HG03108 (cell line): ENCODE measurements at regions not wholly inside any gene's neighbourhood (a gene's known extent, or its start where the extent isn't known, plus 50 kb on each side); places are given as distances from the start of the nearest gene placed in this dataset.

Experiments
- ATAC-seq: cut with Tn5 transposase; IDR thresholded peaks from one replicate; pipeline ENCODE4 v1.9.1; 2021; ENCODE audit warnings: moderate library complexity; ENCODE audit not compliant: unreplicated experiment

- no peak for ATAC-seq
Observed at GRCh38 chr18:44518666-44519065, 162.0 kb upstream of the SETBP1 start.

GRCh38 chr18:44520981-44521667, 159.6 kb upstream of the SETBP1 start:
- ATAC-seq: no peak

GRCh38 chr18:44521668-44522022, 159.0 kb upstream of the SETBP1 start:
- ATAC-seq: no peak

GRCh38 chr18:44526705-44527415, 153.8 kb upstream of the SETBP1 start:
- ATAC-seq: no peak

GRCh38 chr18:44533071-44533470, 147.6 kb upstream of the SETBP1 start:
- no peak for ATAC-seq

GRCh38 chr18:44536046-44536445, 144.6 kb upstream of the SETBP1 start:
- no peak for ATAC-seq

GRCh38 chr18:44536619-44537018, 144.1 kb upstream of the SETBP1 start:
- no peak for ATAC-seq

GRCh38 chr18:44537526-44537925, 143.2 kb upstream of the SETBP1 start:
- ATAC-seq: no peak

- ATAC-seq: no peak
Observed at GRCh38 chr18:44539926-44540325, 140.8 kb upstream of the SETBP1 start.

GRCh38 chr18:44541159-44541558, 139.5 kb upstream of the SETBP1 start:
- ATAC-seq: no peak

GRCh38 chr18:44541781-44542180, 138.9 kb upstream of the SETBP1 start:
- no peak for ATAC-seq

- ATAC-seq: no peak
Observed at GRCh38 chr18:44543387-44543786, 137.3 kb upstream of the SETBP1 start.

- no peak for ATAC-seq
Observed at GRCh38 chr18:44545359-44545985, 135.2 kb upstream of the SETBP1 start.

- no peak for ATAC-seq
Observed at GRCh38 chr18:44546954-44547353, 133.7 kb upstream of the SETBP1 start.

- ATAC-seq: no peak
Observed at GRCh38 chr18:44548291-44549221, 132.1 kb upstream of the SETBP1 start.

- no peak for ATAC-seq
Observed at GRCh38 chr18:44552706-44553105, 128.0 kb upstream of the SETBP1 start.

- ATAC-seq: no peak
Observed at GRCh38 chr18:44556296-44556695, 124.4 kb upstream of the SETBP1 start.

- ATAC-seq: no peak
Observed at GRCh38 chr18:44557616-44558151, 123.0 kb upstream of the SETBP1 start.

GRCh38 chr18:44558767-44559166, 121.9 kb upstream of the SETBP1 start:
- ATAC-seq: no peak

GRCh38 chr18:44562986-44563385, 117.7 kb upstream of the SETBP1 start:
- no peak for ATAC-seq

- no peak for ATAC-seq
Observed at GRCh38 chr18:44564922-44565321, 115.8 kb upstream of the SETBP1 start.
